ENCODE measurements at regions not wholly inside any gene's neighbourhood (a gene's known extent, or its start where the extent isn't known, plus 50 kb on each side); places are given as distances from the start of the nearest gene placed in this dataset.
A peak's percentile ranks its signal among the peaks of the same experiment; 100 is the strongest.

- Histone ChIP-seq H3K36me3 (ENCODE audit: control insufficient read depth in 2 of 3, insufficient read depth in 3 of 3, low read length in 3 of 3) (no peaks in the 10 kb centered on the region), H3K27me3 (ENCODE audit: control insufficient read depth, insufficient read depth, low read length) (no peaks in the 10 kb centered on the region), H3K27ac (ENCODE audit: low read depth in 2 of 2, low read length in 2 of 2) (no peak overlapping the region), H3K4me3 (ENCODE audit: low read length in 3 of 3) (no peak overlapping the region), H3K9me3 (ENCODE audit: control insufficient read depth in 2 of 3, insufficient read depth in 1 of 3, low read length in 3 of 3) (no peaks in the 10 kb centered on the region), H3K9ac (ENCODE audit: low read length in 3 of 3) (no peak overlapping the region), H3K4me1 (ENCODE audit: control insufficient read depth in 2 of 3, insufficient read depth in 2 of 3, low read depth in 1 of 3, low read length in 3 of 3) (no peaks in the 10 kb centered on the region)
- FAIRE-seq (no peak), DNase-seq (peak in 1 of 5 donors; percentile 30)
- intact Hi-C loops (cut with DNase I), result no loop called here
- no peak for TF ChIP-seq CTCF (IDR thresholded peaks at IDR 0.05; ENCODE audit: borderline replicate concordance, extremely low read depth, insufficient read depth)
Observed at GRCh38 chr10:130812381-130813148, 499.0 kb downstream of the TCERG1L start.

DNA sequence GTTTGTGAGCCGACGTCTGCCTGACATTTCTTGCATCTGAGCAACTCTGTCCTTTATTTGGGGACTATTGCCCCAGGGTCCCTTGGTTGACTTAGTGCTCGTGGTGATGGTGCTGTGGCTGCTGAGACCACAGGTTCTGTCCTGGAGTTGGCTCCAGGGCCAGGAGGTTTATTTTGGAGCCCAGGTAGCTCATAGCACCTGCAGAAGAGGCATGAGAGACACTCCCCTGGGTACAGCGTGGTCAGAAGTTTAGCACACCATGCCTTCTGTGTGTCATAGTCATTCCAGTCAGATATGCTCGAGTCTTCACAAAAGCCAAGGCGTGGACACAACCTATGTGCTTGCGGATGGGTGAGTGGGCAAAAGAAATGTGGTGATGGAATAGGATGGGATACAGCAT, 496.9 kb downstream of the TCERG1L start:
- Histone ChIP-seq H3K4me3 (ENCODE audit: low read length in 3 of 3) (no peak overlapping the region), H3K9ac (ENCODE audit: low read length in 3 of 3) (no peak overlapping the region), H3K27ac (ENCODE audit: low read depth in 2 of 2, low read length in 2 of 2) (no peak overlapping the region), H3K36me3 (ENCODE audit: control insufficient read depth in 2 of 3, insufficient read depth in 3 of 3, low read length in 3 of 3) (no peaks in the 10 kb centered on the region), H3K9me3 (ENCODE audit: control insufficient read depth in 2 of 3, insufficient read depth in 1 of 3, low read length in 3 of 3) (no peaks in the 10 kb centered on the region), H3K27me3 (ENCODE audit: control insufficient read depth, insufficient read depth, low read length) (no peaks in the 10 kb centered on the region), H3K4me1 (ENCODE audit: control insufficient read depth in 2 of 3, insufficient read depth in 2 of 3, low read depth in 1 of 3, low read length in 3 of 3) (no peaks in the 10 kb centered on the region)
- DNase-seq (peak in 1 of 5 donors; percentile 28), FAIRE-seq (no peak)
- TF ChIP-seq CTCF (IDR thresholded peaks at IDR 0.05; ENCODE audit: borderline replicate concordance, extremely low read depth, insufficient read depth), result no peak
- intact Hi-C loops (cut with DNase I), result no loop called here

- Histone ChIP-seq H3K4me3 (ENCODE audit: low read length in 3 of 3) (no peak overlapping the region), H3K27ac (ENCODE audit: low read depth in 2 of 2, low read length in 2 of 2) (no peak overlapping the region), H3K9ac (ENCODE audit: low read length in 3 of 3) (no peak overlapping the region), H3K9me3 (ENCODE audit: control insufficient read depth in 2 of 3, insufficient read depth in 1 of 3, low read length in 3 of 3) (no peaks in the 10 kb centered on the region), H3K36me3 (ENCODE audit: control insufficient read depth in 2 of 3, insufficient read depth in 3 of 3, low read length in 3 of 3) (no peaks in the 10 kb centered on the region), H3K27me3 (ENCODE audit: control insufficient read depth, insufficient read depth, low read length) (no peaks in the 10 kb centered on the region), H3K4me1 (ENCODE audit: control insufficient read depth in 2 of 3, insufficient read depth in 2 of 3, low read depth in 1 of 3, low read length in 3 of 3) (no peaks in the 10 kb centered on the region)
- intact Hi-C loops (cut with DNase I), result no loop called here
- DNase-seq (no peak), FAIRE-seq (no peak)
- TF ChIP-seq CTCF (IDR thresholded peaks at IDR 0.05; ENCODE audit: borderline replicate concordance, extremely low read depth, insufficient read depth), result no peak
Observed at GRCh38 chr10:130816116-130816901, 495.2 kb downstream of the TCERG1L start.
